T-cell (primary cell): ENCODE measurements at regions not wholly inside any gene's neighbourhood (a gene's known extent, or its start where the extent isn't known, plus 50 kb on each side); places are given as distances from the start of the nearest gene placed in this dataset.
"Not testable (repeated sequence)": the region's sequence is repeated elsewhere in the genome, so short reads cannot be mapped to it uniquely, and the experiment has no call there.

Source experiments
- ATAC-seq, 4 experiments: fragments of 200-7000 bp in 3 of 4; fragments of 150-1000 bp in 1 of 4; cut with Tn5 transposase; replicated peaks in 1 of 4; 1 replicate in 3 of 4; 2 replicates in 1 of 4; pipeline ENCODE4 v1.10.0; 2021; ENCODE audit warnings: moderate library complexity in 3 of 4, mild to moderate bottlenecking in 2 of 4, moderate number of reproducible peaks in 1 of 4
- CTCF ChIA-PET, 2 donors: fragments of 300-600 bp; sonication (Branson Sonifier 250); formaldehyde crosslinking; loops; one replicate each; lab custom pipeline; 2022; ENCODE audit warnings: antibody characterized with exemption in 2 of 2; lab: Charles Lee
- POLR2A ChIA-PET, 2 donors: fragments of 300-600 bp; sonication (Branson Sonifier 250); formaldehyde crosslinking; loops; one replicate each; lab custom pipeline; 2022; ENCODE audit warnings: antibody characterized with exemption in 2 of 2; lab: Charles Lee
- DNase-seq, 35 experiments: peaks; one replicate each; pipeline versions ENCODE4 v3.0.0 to v3.0.0-alpha.2; 2013 to 2023
- H3K27ac ChIP-seq: one replicate; pipeline ENCODE4 v1.5.1; 2013; ENCODE audit warnings: low read length
- H3K27me3 ChIP-seq, 2 experiments: replicated peaks in 1 of 2; 1 replicate in 1 of 2; 2 replicates in 1 of 2; pipeline versions ENCODE4 v1.6.1 to v1.7.0; 2013; ENCODE audit warnings: low read length in 1 of 2, mixed read lengths in 1 of 2; ENCODE audit not compliant: control insufficient read depth in 2 of 2, insufficient read depth in 2 of 2; ENCODE audit errors: extremely low read depth in 1 of 2
- H3K36me3 ChIP-seq, 2 donors: 1 replicate in 1 of 2; 2 replicates in 1 of 2; pipeline versions ENCODE4 v1.6.1 to v1.7.0; 2013; ENCODE audit warnings: low read length in 1 of 2; ENCODE audit not compliant: control insufficient read depth in 2 of 2, insufficient read depth in 1 of 2; ENCODE audit errors: extremely low read depth in 1 of 2
- H3K4me1 ChIP-seq, 2 experiments: 1 replicate in 1 of 2; 2 replicates in 1 of 2; pipeline versions ENCODE4 v1.6.1 to v1.7.0; 2013; ENCODE audit warnings: low read length in 2 of 2, mixed read lengths in 1 of 2; ENCODE audit not compliant: insufficient read depth in 2 of 2, control insufficient read depth in 1 of 2; ENCODE audit errors: extremely low read depth in 1 of 2
- H3K4me3 ChIP-seq, 2 donors: 1 replicate in 1 of 2; 2 replicates in 1 of 2; pipeline versions ENCODE4 v1.5.1 to v1.7.0; 2013; ENCODE audit warnings: mild to moderate bottlenecking in 2 of 2, low read length in 1 of 2, moderate library complexity in 1 of 2; ENCODE audit not compliant: control insufficient read depth in 1 of 2; ENCODE audit errors: extremely low read depth in 1 of 2
- H3K9me3 ChIP-seq: 2 replicates; pipeline ENCODE4 v1.7.0; 2013
- H3K27ac Mint-ChIP-seq, 2 donors: one replicate each; pipeline ENCODE4 v1.8.0; 2020 to 2021; ENCODE audit warnings: mild to moderate bottlenecking in 2 of 2, mixed read lengths in 2 of 2
- H3K27me3 Mint-ChIP-seq, 2 donors: one replicate each; pipeline ENCODE4 v1.8.0; 2021 to 2022; ENCODE audit warnings: mixed read lengths in 2 of 2
- H3K36me3 Mint-ChIP-seq: one replicate; pipeline ENCODE4 v1.8.0; 2021; ENCODE audit warnings: mixed read lengths
- H3K4me1 Mint-ChIP-seq, 3 donors: one replicate each; pipeline ENCODE4 v1.8.0; 2020 to 2022; ENCODE audit warnings: mixed read lengths in 3 of 3, mild to moderate bottlenecking in 1 of 3
- H3K4me3 Mint-ChIP-seq, 3 donors: one replicate each; pipeline ENCODE4 v1.8.0; 2020 to 2022; ENCODE audit warnings: mild to moderate bottlenecking in 3 of 3, mixed read lengths in 3 of 3, moderate library complexity in 3 of 3
- H3K9me3 Mint-ChIP-seq, 3 donors: one replicate each; pipeline ENCODE4 v1.8.0; 2020 to 2022; ENCODE audit warnings: mixed read lengths in 3 of 3
- WGBS: methylation state at CpG from one replicate; pipeline ENCODE4 v1.1.5; 2013; ENCODE audit warnings: missing lambda C conversion rate; ENCODE audit not compliant: insufficient coverage; 5-methylcytosine and 5-hydroxymethylcytosine counted together

- DNase-seq (no peak), ATAC-seq (no peak)
- Mint-ChIP-seq H3K4me3 (no peak overlapping the region), H3K9me3 (peaks cover 13 to 18% (median 15%) of the 10 kb centered on the region in 3 donors), H3K36me3 (no peaks in the 10 kb centered on the region), H3K27ac (no peak overlapping the region), H3K27me3 (no peaks in the 10 kb centered on the region), H3K4me1 (no peaks in the 10 kb centered on the region)
- CTCF ChIA-PET = no interaction called here
- Histone ChIP-seq H3K27ac (no peak overlapping the region), H3K36me3 (no peaks in the 10 kb centered on the region), H3K27me3 (no peaks in the 10 kb centered on the region), H3K4me1 (no peaks in the 10 kb centered on the region), H3K9me3 (no peaks in the 10 kb centered on the region), H3K4me3 (no peak overlapping the region)
- POLR2A ChIA-PET = no interaction called here
Observed at GRCh38 chr13:65697843-65698242, 1532.3 kb downstream of the PCDH9 start.

DNA sequence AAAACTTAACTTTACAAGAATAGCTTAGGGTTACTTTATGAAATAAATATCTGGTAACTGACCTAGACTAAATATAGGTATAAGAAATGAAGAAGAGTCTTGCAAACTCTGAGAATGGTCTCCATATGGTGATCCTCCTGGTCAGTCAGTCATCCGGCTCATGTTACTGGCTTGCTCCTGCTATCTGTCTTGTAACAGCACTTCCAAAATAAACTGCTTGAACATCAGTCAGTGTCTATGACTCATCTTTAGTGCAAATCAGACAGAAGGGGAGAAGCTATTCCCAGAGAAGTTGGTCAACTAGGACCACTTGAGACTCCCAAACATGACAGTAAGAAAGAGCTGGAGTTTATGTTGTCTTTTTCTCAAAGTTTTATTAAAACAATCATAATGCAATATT is 1550.9 kb downstream of the PCDH9 start:
- Histone ChIP-seq H3K36me3 (no peaks in the 10 kb centered on the region), H3K4me3 (no peak overlapping the region), H3K9me3 (peaks cover 2% of the 10 kb centered on the region), H3K27me3 (no peaks in the 10 kb centered on the region), H3K4me1 (no peaks in the 10 kb centered on the region), H3K27ac (no peak overlapping the region)
- no peaks in the 10 kb centered on the region for H3K27me3 Mint-ChIP-seq
- POLR2A ChIA-PET = no interaction called here
- H3K4me1 Mint-ChIP-seq = no peaks in the 10 kb centered on the region
- H3K36me3 Mint-ChIP-seq = no peaks in the 10 kb centered on the region
- H3K4me3 Mint-ChIP-seq = no peak overlapping the region
- no CpG with 5 or more reads among the region's 1 CpG for WGBS
- no peak for ATAC-seq
- CTCF ChIA-PET = no interaction called here
- H3K9me3 Mint-ChIP-seq = peaks cover 3 to 12% (median 4%) of the 10 kb centered on the region in 3 donors
- DNase-seq = no peak
- H3K27ac Mint-ChIP-seq = no peak overlapping the region

DNA sequence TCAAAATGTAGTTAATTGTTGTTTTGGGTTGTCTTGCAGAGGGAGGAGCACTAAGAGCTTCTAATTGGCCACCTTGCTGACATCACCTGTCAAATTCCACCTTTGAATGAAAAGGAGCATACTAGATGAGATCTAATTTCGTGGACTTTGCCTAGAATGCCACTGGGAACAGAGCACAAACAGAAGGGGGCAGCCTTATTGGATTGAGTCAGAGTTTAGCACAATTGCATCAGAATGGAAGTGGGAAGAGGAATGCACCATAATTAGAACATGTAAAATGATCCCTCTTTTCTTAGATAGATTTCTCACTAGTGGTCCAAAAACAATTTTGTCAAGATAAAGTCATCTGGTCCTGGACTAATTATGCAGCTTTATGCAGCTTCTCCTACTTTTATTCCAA is 1552.2 kb downstream of the PCDH9 start:
- no CpG with 5 or more reads among the region's 1 CpG for WGBS
- Mint-ChIP-seq H3K4me3 (no peak overlapping the region), H3K27me3 (no peaks in the 10 kb centered on the region), H3K27ac (no peak overlapping the region), H3K36me3 (no peaks in the 10 kb centered on the region), H3K9me3 (peaks cover 6 to 23% (median 11%) of the 10 kb centered on the region in 3 donors), H3K4me1 (no peaks in the 10 kb centered on the region)
- Histone ChIP-seq H3K4me3 (no peak overlapping the region), H3K4me1 (no peaks in the 10 kb centered on the region), H3K36me3 (no peaks in the 10 kb centered on the region), H3K27ac (no peak overlapping the region), H3K27me3 (no peaks in the 10 kb centered on the region), H3K9me3 (peaks cover 2% of the 10 kb centered on the region)
- POLR2A ChIA-PET = no interaction called here
- CTCF ChIA-PET = no interaction called here
- no peak for ATAC-seq
- DNase-seq = no peak

GRCh38 chr13:65675383-65675782 is 1554.8 kb downstream of the PCDH9 start:
- H3K36me3 Mint-ChIP-seq, CTCF ChIA-PET, H3K4me3 Mint-ChIP-seq, H3K36me3 ChIP-seq, H3K4me1 ChIP-seq, H3K27me3 ChIP-seq, DNase-seq, H3K9me3 ChIP-seq, H3K4me3 ChIP-seq, POLR2A ChIA-PET, H3K27ac ChIP-seq, H3K4me1 Mint-ChIP-seq, H3K27me3 Mint-ChIP-seq, H3K27ac Mint-ChIP-seq, ATAC-seq: not testable (repeated sequence)
- 73% methylated on average over 4 of the region's 5 CpGs for whole genome bisulfite sequencing
- H3K9me3 Mint-ChIP-seq = peaks cover 20 to 30% (median 23%) of the 10 kb centered on the region in 3 donors

- no CpG with 5 or more reads among the region's 6 CpGs for WGBS
- H3K4me1 Mint-ChIP-seq = no peaks in the 10 kb centered on the region
- H3K4me3 ChIP-seq = no peak overlapping the region
- no peak overlapping the region for H3K4me3 Mint-ChIP-seq
- H3K27me3 ChIP-seq = no peaks in the 10 kb centered on the region
- no peaks in the 10 kb centered on the region for H3K36me3 ChIP-seq
- H3K9me3 ChIP-seq = no peaks in the 10 kb centered on the region
- CTCF ChIA-PET = no interaction called here
- no peak for DNase-seq
- no peak for ATAC-seq
- H3K9me3 Mint-ChIP-seq = peaks cover 24 to 34% (median 25%) of the 10 kb centered on the region in 3 donors
- H3K4me1 ChIP-seq = no peaks in the 10 kb centered on the region
- POLR2A ChIA-PET = no interaction called here
- H3K27ac ChIP-seq = no peak overlapping the region
- H3K36me3 Mint-ChIP-seq = no peaks in the 10 kb centered on the region
- H3K27me3 Mint-ChIP-seq = no peaks in the 10 kb centered on the region
- H3K27ac Mint-ChIP-seq = no peak overlapping the region
Observed at GRCh38 chr13:65670014-65670625, 1560.0 kb downstream of the PCDH9 start.

DNA sequence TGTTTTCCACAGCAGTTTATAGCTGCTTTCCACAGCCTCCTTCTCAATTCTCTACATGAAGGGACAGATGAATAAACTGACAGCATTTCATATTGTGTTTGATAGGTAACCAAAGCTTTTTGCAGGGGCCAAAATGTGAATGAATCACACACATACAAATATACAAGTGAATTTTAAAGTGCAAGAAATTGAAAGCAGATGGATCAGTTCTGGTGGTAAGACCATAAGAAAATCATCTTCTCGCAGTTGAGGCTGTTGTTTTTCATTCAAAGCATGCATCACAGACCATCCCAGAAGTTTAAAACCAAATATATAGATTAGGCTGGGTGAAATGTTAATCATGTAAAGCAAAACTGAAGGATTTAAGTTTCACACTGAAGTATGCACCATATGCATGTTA is 1569.4 kb downstream of the PCDH9 start:
- H3K4me3 ChIP-seq = no peak overlapping the region
- no peaks in the 10 kb centered on the region for H3K27me3 ChIP-seq
- Mint-ChIP-seq H3K9me3 (peaks cover 12 to 21% (median 18%) of the 10 kb centered on the region in 3 donors), H3K4me1 (no peaks in the 10 kb centered on the region), H3K4me3 (no peak overlapping the region), H3K36me3 (no peaks in the 10 kb centered on the region), H3K27me3 (no peaks in the 10 kb centered on the region), H3K27ac (no peak overlapping the region)
- H3K4me1 ChIP-seq = no peaks in the 10 kb centered on the region
- DNase-seq (no peak), ATAC-seq (no peak)
- no peaks in the 10 kb centered on the region for H3K36me3 ChIP-seq
- H3K27ac ChIP-seq = no peak overlapping the region
- ChIA-PET CTCF (no interaction called here), POLR2A (no interaction called here)
- WGBS = no CpG with 5 or more reads among the region's 1 CpG
- H3K9me3 ChIP-seq = no peaks in the 10 kb centered on the region
